ENCODE measurements at regions not wholly inside any gene's neighbourhood (a gene's known extent, or its start where the extent isn't known, plus 50 kb on each side); places are given as distances from the start of the nearest gene placed in this dataset.

GRCh38 chr2:12062053-12062395 lies 315.6 kb downstream of the LPIN1 start:
- TF ChIP-seq CTCF (IDR thresholded peaks at IDR 0.05) (no peak), POLR2A (IDR thresholded peaks at IDR 0.05) (no peak)
